Immature natural killer cell (primary cell): ENCODE measurements at regions not wholly inside any gene's neighbourhood (a gene's known extent, or its start where the extent isn't known, plus 50 kb on each side); places are given as distances from the start of the nearest gene placed in this dataset.
"Not testable (repeated sequence)": the region's sequence is repeated elsewhere in the genome, so short reads cannot be mapped to it uniquely, and the experiment has no call there.

ENCODE experiments used
- DNase-seq, 3 donors: peaks; one replicate each; pipeline ENCODE4 v3.0.0; 2022; ENCODE audit warnings: mixed read lengths in 1 of 3
- H3K27ac Mint-ChIP-seq, 6 donors: one replicate each; pipeline ENCODE4 v1.8.0; 2020; ENCODE audit warnings: mixed read lengths in 6 of 6, mild to moderate bottlenecking in 5 of 6, inconsistent platforms in 4 of 6, moderate library complexity in 3 of 6
- H3K27me3 Mint-ChIP-seq, 3 donors: one replicate each; pipeline ENCODE4 v1.8.0; 2020 to 2021; ENCODE audit warnings: low read depth in 3 of 3, mild to moderate bottlenecking in 3 of 3, mixed read lengths in 3 of 3, moderate library complexity in 3 of 3, inconsistent platforms in 1 of 3
- H3K36me3 Mint-ChIP-seq, 3 donors: one replicate each; pipeline ENCODE4 v1.8.0; 2020; ENCODE audit warnings: mixed read lengths in 3 of 3, inconsistent platforms in 2 of 3, mild to moderate bottlenecking in 2 of 3
- H3K4me1 Mint-ChIP-seq, 2 donors: one replicate each; pipeline ENCODE4 v1.8.0; 2020; ENCODE audit warnings: inconsistent platforms in 2 of 2, mild to moderate bottlenecking in 2 of 2, mixed read lengths in 2 of 2, moderate library complexity in 1 of 2
- H3K4me3 Mint-ChIP-seq, 5 donors: one replicate each; pipeline ENCODE4 v1.8.0; 2020; ENCODE audit warnings: mild to moderate bottlenecking in 5 of 5, mixed read lengths in 5 of 5, inconsistent platforms in 3 of 5, moderate library complexity in 3 of 5
- H3K9me3 Mint-ChIP-seq, 6 donors: one replicate each; pipeline ENCODE4 v1.8.0; 2020; ENCODE audit warnings: mild to moderate bottlenecking in 6 of 6, mixed read lengths in 6 of 6, inconsistent platforms in 4 of 6, moderate library complexity in 3 of 6

- Mint-ChIP-seq H3K4me1 (no peaks in the 10 kb centered on the region), H3K4me3 (no peak overlapping the region), H3K27me3 (peaks cover 3 to 10% (median 5%) of the 10 kb centered on the region in 3 donors), H3K27ac (no peak overlapping the region), H3K9me3 (no peaks in the 10 kb centered on the region), H3K36me3 (no peaks in the 10 kb centered on the region)
- no peak for DNase-seq
These were observed 165.1 kb upstream of the S1PR3 start for GRCh38 chr9:88826181-88826580.

GRCh38 chr9:88826771-88827181 lies 164.5 kb upstream of the S1PR3 start:
- Mint-ChIP-seq H3K4me1 (no peaks in the 10 kb centered on the region), H3K4me3 (no peak overlapping the region), H3K27ac (no peak overlapping the region), H3K27me3 (peaks cover 3 to 10% (median 5%) of the 10 kb centered on the region in 3 donors), H3K9me3 (no peaks in the 10 kb centered on the region), H3K36me3 (no peaks in the 10 kb centered on the region)
- no peak for DNase-seq

- H3K4me1 Mint-ChIP-seq: no peaks in the 10 kb centered on the region
- H3K4me3 Mint-ChIP-seq: no peak overlapping the region
- H3K27ac Mint-ChIP-seq: no peak overlapping the region
- DNase-seq: no peak
- peaks cover 0 to 6% (median 0%) of the 10 kb centered on the region in 6 donors for H3K9me3 Mint-ChIP-seq
- no peaks in the 10 kb centered on the region for H3K36me3 Mint-ChIP-seq
- H3K27me3 Mint-ChIP-seq: peaks cover under 1 to 15% (median 9%) of the 10 kb centered on the region in 3 donors
These were observed 163.2 kb upstream of the S1PR3 start for GRCh38 chr9:88828018-88828417.

DNA sequence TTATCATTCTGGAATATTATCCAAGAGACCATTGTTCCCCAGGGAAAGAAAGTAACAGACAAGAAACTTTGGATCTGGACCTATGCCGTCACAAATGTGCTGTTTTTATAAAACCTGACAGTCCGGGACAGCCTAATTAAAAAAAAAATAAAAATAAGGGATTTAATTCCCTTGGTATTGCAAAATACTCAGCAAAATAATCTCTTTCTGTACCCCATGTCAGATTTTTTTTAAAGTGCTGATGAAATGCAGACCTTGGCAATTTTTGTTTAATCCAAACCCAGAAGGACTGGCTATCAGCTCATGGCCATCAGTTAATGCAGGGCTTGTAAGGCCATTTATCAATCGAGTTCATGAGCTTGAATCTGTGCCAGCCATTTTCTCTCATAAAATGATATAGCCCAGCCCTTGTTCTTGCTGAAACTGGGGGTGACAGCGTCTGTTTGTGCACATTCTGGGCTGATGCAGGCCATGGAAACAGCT lies 162.7 kb upstream of the S1PR3 start:
- Mint-ChIP-seq H3K27me3 (peaks cover 6 to 16% (median 10%) of the 10 kb centered on the region in 3 donors), H3K4me3 (no peak overlapping the region), H3K4me1 (peaks cover under 1 to 2% of the 10 kb centered on the region in 2 donors), H3K9me3 (peaks cover 0 to 6% (median 0%) of the 10 kb centered on the region in 6 donors), H3K36me3 (no peaks in the 10 kb centered on the region), H3K27ac (no peak overlapping the region)
- no peak for DNase-seq

DNA sequence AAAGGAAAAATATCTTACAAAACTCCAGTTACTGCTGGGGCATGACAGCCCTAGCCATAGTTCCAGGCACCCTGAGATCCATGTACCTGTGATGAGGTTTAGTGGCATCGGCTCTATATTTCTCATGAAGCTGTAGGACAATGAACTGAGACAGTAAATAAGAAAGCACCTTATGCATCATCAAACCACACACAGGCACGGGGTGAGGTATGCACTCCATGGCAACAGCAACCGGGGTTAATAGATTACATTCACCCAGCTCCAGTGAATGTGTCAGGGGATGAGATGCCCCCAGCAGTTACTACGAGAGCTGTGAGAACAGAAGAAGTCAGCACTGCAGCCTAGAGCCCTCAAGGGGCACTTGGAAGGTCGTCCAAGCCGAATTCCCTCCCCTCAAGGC lies 162.0 kb upstream of the S1PR3 start:
- no peak for DNase-seq
- Mint-ChIP-seq H3K27me3 (peaks cover 9 to 18% (median 16%) of the 10 kb centered on the region in 3 donors), H3K4me3 (no peak overlapping the region), H3K4me1 (peaks cover 8 to 9% of the 10 kb centered on the region in 2 donors), H3K9me3 (peaks cover 0 to 6% (median 0%) of the 10 kb centered on the region in 6 donors), H3K27ac (no peak overlapping the region), H3K36me3 (no peaks in the 10 kb centered on the region)

GRCh38 chr9:88831713-88832407 lies 159.4 kb upstream of the S1PR3 start:
- no peak overlapping the region for H3K4me3 Mint-ChIP-seq
- H3K9me3 Mint-ChIP-seq: peaks cover 0 to 6% (median 0%) of the 10 kb centered on the region in 6 donors
- H3K27me3 Mint-ChIP-seq: peaks cover 10 to 20% (median 17%) of the 10 kb centered on the region in 3 donors
- H3K36me3 Mint-ChIP-seq: no peaks in the 10 kb centered on the region
- no peak for DNase-seq
- H3K27ac Mint-ChIP-seq: no peak overlapping the region
- H3K4me1 Mint-ChIP-seq: peaks cover 23 to 27% of the 10 kb centered on the region in 2 donors

DNA sequence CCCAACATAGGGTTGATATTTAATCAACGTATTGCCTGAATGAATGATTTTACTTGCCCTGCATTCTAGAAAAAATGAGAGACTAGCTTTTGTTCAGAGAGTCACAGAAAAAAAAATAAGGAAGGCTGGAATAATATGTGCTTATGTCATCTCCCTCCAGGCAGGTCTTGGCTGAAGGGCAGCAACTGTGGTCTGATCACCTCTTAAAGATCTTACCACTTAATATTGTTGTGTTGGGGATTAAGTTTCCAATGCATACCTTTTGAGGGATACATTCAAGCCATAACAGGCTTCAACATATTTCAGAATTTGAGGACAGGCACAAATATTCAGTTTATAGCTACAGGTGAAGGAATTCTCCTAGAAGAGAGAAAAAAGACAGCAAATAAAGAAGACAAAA lies 157.3 kb upstream of the S1PR3 start:
- H3K4me3 Mint-ChIP-seq: peak overlapping the region in 1 of 5 donors; percentile 17
- H3K27me3 Mint-ChIP-seq: peaks cover 17 to 31% (median 19%) of the 10 kb centered on the region in 3 donors
- H3K4me1 Mint-ChIP-seq: peaks cover 23 to 27% of the 10 kb centered on the region in 2 donors
- no peaks in the 10 kb centered on the region for H3K36me3 Mint-ChIP-seq
- no peak overlapping the region for H3K27ac Mint-ChIP-seq
- no peak for DNase-seq
- peaks cover 0 to 6% (median 0%) of the 10 kb centered on the region in 6 donors for H3K9me3 Mint-ChIP-seq

GRCh38 chr9:88835038-88835466 lies 156.2 kb upstream of the S1PR3 start:
- Mint-ChIP-seq H3K4me1 (peaks cover 23 to 27% of the 10 kb centered on the region in 2 donors), H3K27me3 (peaks cover 18 to 34% (median 20%) of the 10 kb centered on the region in 3 donors), H3K27ac (peak overlapping the region in 1 of 6 donors; percentile 41), H3K4me3 (peak overlapping the region in 2 of 5 donors; percentile 63 to 66), H3K36me3 (no peaks in the 10 kb centered on the region), H3K9me3 (peaks cover 0 to 6% (median 0%) of the 10 kb centered on the region in 6 donors)
- DNase-seq: peak; percentile 34 to 36 (median 36)

DNA sequence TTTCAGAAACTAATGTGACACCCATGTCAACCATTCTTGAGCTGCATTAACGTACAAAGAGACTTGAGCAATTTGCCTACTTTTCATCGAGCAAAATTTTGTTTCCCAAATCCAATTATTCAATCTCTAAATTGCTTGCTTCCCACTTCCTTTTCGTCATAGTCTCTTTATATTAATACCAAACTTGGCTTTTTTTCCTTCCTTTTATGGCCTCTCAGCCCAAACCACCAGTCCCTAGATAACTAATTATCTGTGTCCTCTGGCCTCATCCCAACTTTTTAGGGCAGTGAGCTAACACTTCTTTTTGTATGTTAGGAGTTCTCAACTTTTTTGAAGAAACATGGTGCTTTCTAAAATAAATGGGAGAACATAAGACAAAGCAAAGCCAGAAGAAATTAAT lies 155.5 kb upstream of the S1PR3 start:
- Mint-ChIP-seq H3K9me3 (peaks cover 0 to 6% (median 0%) of the 10 kb centered on the region in 6 donors), H3K27ac (no peak overlapping the region), H3K4me3 (peak overlapping the region in 1 of 5 donors; percentile 38), H3K36me3 (no peaks in the 10 kb centered on the region), H3K27me3 (peaks cover 18 to 32% (median 20%) of the 10 kb centered on the region in 3 donors), H3K4me1 (peaks cover 23 to 27% of the 10 kb centered on the region in 2 donors)
- DNase-seq: no peak

- H3K36me3 Mint-ChIP-seq: no peaks in the 10 kb centered on the region
These were observed 153.5 kb upstream of the S1PR3 start for GRCh38 chr9:88837731-88838130.

DNA sequence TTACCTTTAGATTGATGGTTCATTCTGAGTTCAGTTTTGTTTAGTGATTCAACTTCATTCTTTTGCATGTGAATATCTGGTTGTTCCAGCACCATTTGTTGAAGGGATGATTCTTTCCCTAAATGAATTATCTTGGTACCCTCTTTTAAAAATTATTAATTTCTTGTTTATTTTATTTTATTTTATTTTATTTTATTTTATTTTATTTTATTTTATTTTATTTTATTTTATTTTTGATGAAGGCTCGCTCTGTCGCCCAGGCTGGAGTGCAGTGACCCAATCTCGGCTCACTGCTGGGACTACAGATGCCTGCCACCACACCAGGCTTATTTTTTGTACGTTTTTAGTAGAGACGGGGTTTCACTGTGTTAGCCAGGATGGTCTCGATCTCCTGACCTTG lies 141.4 kb upstream of the S1PR3 start:
- H3K36me3 Mint-ChIP-seq, DNase-seq, H3K4me3 Mint-ChIP-seq, H3K4me1 Mint-ChIP-seq, H3K9me3 Mint-ChIP-seq, H3K27ac Mint-ChIP-seq: not testable (repeated sequence)
- H3K27me3 Mint-ChIP-seq: peaks cover 0 to 17% (median 16%) of the 10 kb centered on the region in 3 donors

More at GRCh38 chr9:88837731-88838130, 153.5 kb upstream of the S1PR3 start:
- Mint-ChIP-seq H3K27me3 (peaks cover 16 to 29% (median 21%) of the 10 kb centered on the region in 3 donors), H3K9me3 (peaks cover 0 to 2% (median 0%) of the 10 kb centered on the region in 6 donors), H3K4me3 (no peak overlapping the region), H3K4me1 (peaks cover 23 to 27% of the 10 kb centered on the region in 2 donors), H3K27ac (no peak overlapping the region)
- DNase-seq: no peak

DNA sequence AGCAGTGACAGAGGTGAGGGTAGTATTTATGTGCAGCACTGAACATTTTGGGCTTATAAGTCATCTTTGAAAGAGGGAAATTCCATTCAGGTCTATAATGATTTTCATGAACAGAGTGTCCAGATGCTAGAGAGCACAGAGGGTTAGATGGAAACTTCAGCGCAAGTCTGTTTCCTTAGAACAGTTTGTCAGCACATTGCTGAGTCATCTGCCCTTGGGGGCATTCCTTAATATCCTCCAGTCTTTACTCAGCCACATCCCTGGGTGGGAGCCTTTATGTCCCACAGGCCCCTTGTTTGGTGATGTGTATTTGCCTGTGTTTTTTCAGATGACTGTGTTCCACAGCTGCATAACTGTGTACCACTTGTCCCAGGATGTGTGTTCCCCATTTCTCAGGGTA lies 138.5 kb upstream of the S1PR3 start:
- Mint-ChIP-seq H3K27ac (no peak overlapping the region), H3K27me3 (peaks cover 4 to 23% (median 20%) of the 10 kb centered on the region in 3 donors), H3K9me3 (peaks cover 3 to 25% (median 13%) of the 10 kb centered on the region in 6 donors), H3K36me3 (peaks cover 0 to 4% (median 0%) of the 10 kb centered on the region in 3 donors), H3K4me1 (no peaks in the 10 kb centered on the region), H3K4me3 (no peak overlapping the region)
- DNase-seq: no peak

GRCh38 chr9:88870627-88871026 lies 120.6 kb upstream of the S1PR3 start:
- H3K27me3 Mint-ChIP-seq: peaks cover 0 to 9% (median 8%) of the 10 kb centered on the region in 3 donors
- H3K4me3 Mint-ChIP-seq: no peak overlapping the region
- H3K36me3 Mint-ChIP-seq: no peaks in the 10 kb centered on the region
- DNase-seq: no peak
- H3K9me3 Mint-ChIP-seq: peaks cover 0 to 12% (median 2%) of the 10 kb centered on the region in 6 donors
- H3K4me1 Mint-ChIP-seq: no peaks in the 10 kb centered on the region
- no peak overlapping the region for H3K27ac Mint-ChIP-seq

DNA sequence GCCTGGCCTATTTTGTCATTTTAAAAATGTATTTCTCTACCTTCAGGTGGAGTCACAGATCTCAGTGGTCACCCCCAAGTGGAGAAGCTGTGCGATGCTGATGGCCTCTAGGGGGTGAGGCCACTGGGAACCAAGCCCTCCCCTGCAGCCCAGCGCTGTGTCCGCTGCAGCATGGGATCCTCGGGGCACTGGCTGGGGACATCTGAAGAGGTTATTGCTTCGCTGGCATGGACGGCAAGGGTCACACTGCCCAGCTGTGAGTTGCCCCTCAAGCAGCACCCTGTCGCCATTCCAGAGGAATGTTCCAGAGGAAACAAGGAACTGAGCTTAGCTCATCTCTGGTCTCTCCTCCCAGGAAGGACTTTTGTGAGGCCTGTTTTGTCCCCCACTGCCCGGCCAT lies 119.6 kb upstream of the S1PR3 start:
- H3K36me3 Mint-ChIP-seq: no peaks in the 10 kb centered on the region

More for the DNA sequence above, 119.6 kb upstream of the S1PR3 start:
- Mint-ChIP-seq H3K27ac (no peak overlapping the region), H3K27me3 (peaks cover 0 to 9% (median 8%) of the 10 kb centered on the region in 3 donors), H3K4me1 (no peaks in the 10 kb centered on the region), H3K9me3 (peaks cover 0 to 12% (median 2%) of the 10 kb centered on the region in 6 donors), H3K4me3 (no peak overlapping the region)
- no peak for DNase-seq
